HG03095 (cell line): ENCODE measurements at regions not wholly inside any gene's neighbourhood (a gene's known extent, or its start where the extent isn't known, plus 50 kb on each side); places are given as distances from the start of the nearest gene placed in this dataset.
"Not testable (repeated sequence)": the region's sequence is repeated elsewhere in the genome, so short reads cannot be mapped to it uniquely, and the experiment has no call there.

Experiments used
- ATAC-seq: cut with Tn5 transposase; IDR thresholded peaks from one replicate; pipeline ENCODE4 v1.9.1; 2021; ENCODE audit warnings: moderate library complexity; ENCODE audit not compliant: unreplicated experiment

DNA sequence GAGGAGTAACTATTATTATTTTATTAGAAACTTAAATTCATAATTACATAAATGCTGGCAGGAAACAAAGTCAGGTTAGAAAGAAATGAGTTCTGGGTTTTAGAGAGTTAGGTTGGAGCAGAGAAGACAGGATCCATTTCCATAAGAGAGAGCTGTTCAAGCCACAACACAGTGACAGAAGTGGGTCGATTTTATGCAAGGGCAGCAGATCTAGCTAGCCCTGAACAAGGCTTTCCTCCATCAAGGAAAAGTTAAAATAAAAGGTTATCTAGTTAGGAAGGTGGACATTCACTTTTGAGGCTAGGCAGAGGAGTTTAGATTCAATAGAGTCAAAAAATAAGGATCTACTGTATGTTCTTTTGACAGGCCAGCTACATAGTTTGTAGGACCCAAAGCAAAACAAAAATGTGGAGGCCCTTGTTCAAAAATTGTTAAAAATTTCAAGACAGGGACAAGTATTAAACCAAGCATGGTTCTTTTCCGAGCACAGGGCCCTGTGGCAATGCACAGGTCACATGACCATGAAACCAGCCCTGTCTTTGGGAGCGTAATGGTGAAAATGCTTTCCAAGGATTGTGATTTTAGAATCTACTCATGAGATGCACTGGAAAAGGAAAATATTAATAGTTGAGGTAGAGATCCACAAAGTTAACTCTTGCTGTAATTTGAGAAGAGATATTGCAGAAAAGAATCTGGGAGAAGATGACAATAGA is 91.2 kb upstream of the CREB1 start:
- no peak for ATAC-seq

DNA sequence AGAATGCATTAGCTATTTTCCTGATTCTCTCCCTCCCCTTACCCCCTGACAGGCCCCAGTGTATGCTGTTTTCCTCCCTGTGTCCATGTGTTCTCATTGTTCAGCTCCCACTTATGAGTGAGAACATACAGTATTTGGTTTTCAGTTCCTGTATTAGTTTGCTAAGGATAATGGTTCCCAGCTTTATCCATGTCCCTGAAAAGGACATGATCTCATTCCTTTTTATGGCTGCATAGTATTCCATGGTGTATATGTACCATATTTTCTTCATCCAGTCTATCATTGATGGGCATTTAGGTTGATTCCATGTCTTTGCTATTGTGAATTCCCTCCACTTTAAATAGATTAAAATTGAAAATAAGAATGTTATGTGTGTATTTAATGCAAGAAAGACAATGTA is 89.9 kb upstream of the CREB1 start:
- not testable (repeated sequence) for ATAC-seq

- no peak for ATAC-seq
Observed at GRCh38 chr2:207444756-207445155, 85.0 kb upstream of the CREB1 start.

GRCh38 chr2:207446653-207447052 is 83.1 kb upstream of the CREB1 start:
- no peak for ATAC-seq

DNA sequence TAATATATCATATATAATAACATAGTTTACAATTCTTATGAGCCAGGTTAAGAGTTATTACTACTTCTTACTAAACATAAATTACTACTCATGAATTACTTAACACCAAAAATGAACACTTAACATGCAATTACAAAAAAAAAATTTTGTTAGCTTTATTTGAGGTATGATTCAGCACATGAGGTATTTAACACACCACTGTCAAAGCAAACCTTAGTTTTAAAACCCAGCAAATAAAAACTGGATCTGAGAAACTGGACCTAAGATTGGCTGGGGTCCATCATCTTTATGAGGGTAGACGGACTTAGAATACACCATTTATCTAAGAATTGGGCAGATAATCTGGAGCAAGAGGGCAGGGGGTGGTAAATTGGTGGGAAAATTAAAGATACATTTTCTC is 81.8 kb upstream of the CREB1 start:
- no peak for ATAC-seq

- no peak for ATAC-seq
Observed at GRCh38 chr2:207449642-207450165, 80.1 kb upstream of the CREB1 start.

DNA sequence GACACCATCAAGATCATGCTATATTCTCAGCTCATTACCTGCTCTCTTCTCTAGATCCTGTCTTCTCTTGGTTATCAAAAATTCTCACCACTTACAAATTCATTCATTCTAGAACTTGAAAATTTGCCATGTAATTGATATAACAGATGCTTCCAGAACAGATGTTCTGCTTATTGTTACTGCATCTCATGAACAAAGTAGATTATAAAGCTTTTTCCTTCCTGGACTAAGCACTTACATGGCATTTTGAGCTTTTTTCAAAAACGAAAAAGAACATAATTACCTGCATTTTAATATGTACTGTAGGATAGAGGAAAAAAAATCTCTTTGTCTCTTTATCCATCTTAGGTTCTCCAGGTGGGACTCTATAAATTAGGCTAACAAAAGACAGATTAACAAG is 79.6 kb upstream of the CREB1 start:
- ATAC-seq = no peak

- no peak for ATAC-seq
Observed at GRCh38 chr2:207458582-207458981, 71.2 kb upstream of the CREB1 start.

DNA sequence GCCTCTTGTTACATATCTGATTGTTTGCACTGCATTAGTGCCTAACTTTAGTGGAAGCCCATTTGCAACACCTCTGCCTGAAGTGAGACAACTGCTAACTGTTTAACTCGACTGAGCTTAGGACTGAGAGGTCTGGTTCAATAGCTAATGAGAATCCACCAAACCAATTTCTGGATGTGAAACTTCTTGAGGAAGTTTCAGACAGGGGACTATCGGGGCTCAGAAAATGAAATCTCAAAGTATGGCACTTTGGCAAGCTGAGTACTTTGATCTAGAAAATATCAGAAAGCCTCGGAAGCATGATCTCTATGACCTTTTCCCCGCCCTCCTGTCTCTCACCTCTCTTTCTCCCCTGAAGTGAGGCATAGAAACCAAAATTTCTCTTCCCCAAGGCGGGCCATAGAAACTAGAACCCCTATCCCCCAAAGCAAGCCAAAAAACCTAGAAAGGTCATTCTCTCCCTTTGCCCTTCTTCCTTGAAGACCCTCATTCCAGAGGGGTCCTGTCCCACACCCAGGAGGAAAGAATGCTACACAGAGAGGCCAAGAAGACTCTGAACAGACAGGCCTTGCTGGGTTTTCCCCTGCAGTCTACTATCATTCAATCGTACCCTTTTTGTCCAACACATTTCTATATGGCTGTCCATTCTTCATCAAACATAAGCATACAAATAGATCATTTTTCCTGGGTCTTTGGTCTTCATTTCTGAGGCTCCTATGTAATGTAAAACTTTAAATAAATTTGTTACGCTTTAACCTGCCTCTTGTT is 69.6 kb upstream of the CREB1 start:
- peak; percentile 78 for ATAC-seq

DNA sequence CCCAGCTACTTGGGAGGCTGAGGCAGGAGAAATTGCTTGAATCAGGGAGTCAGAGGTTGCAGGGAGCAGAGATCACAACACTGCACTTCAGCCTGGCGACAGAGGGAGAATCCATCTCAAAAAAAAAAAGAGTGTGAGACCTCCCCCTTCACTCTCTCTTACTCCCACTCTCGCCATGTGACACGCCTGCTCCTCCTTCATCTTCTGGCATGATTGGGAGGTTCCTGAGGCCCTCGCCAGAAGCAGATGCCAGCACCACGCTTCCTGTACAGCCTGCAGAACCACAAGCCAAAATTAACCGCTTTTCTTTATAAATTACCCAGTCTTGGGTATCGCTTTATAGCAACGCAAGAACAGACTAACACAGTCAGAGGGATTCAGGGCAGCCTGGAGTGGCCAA is 66.3 kb upstream of the CREB1 start:
- ATAC-seq = no peak

DNA sequence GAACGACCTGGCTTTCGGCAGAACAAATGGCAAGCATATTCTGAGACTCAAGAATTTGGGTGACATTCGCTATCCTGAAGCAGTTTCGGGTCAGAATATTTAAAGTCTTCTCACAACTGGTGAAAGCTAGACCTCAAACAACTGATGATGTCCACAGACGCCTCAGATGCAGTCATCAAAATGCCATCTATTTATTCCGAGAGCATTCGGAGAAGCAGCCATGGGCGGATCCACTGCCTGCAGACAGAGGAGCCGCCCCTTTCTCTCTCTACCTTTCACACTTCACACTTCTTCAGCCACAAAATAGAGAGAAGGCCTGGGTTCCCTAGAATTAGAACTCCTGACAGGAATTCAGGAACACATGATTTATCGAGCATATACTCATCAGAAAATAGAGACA is 65.8 kb upstream of the CREB1 start:
- no peak for ATAC-seq

DNA sequence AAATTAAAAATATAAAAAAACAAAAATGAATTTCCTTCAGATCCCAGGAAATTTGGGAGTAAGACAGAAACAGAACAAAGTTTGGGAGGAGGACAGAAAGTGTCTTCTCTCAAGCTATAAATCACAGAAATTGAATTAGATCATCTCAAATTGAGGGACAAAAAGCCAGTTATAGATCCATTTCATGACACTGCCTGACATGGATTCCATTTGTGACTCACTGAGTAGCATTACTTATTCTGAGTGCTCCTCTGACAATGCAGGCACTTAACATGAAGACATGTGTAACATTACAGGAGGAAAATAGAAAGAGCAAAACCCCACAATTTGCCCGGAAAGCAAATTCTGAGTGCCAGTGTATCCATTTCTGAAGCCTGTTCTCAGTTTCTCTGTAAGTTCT is 63.9 kb upstream of the CREB1 start:
- no peak for ATAC-seq

DNA sequence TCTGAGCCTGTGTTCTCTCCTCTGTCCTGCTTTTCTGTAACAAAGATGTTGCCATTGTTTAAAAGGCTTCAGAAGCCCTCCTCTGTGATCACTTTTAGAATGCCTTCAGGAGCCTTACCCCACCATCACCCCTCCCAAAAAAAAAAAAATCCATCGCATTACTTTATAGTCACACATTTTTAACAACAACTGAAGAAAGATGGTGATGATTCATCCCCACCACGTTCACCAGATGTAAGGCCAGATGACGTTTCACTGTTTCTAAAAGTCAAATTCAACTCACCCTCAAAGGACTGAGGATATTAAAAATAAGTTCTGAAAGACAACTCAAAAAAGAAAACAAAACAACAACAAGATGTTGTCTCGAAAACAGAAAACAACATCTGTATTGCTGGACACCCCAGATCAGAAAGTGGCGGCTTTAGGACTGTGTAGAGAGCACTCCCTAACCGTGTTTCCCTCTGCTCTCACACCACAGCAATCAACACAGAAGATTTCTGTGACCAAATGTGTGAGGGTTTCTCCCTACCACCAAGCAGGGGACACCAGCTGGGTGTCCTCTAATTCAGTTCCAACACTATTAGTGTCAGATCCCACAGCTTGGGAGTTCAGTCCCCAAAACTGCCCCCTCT is 61.9 kb upstream of the CREB1 start:
- peak; percentile 89 for ATAC-seq

- no peak for ATAC-seq
Observed at GRCh38 chr2:207468488-207468887, 61.3 kb upstream of the CREB1 start.

- ATAC-seq = no peak
Observed at GRCh38 chr2:207469451-207469850, 60.3 kb upstream of the CREB1 start.

DNA sequence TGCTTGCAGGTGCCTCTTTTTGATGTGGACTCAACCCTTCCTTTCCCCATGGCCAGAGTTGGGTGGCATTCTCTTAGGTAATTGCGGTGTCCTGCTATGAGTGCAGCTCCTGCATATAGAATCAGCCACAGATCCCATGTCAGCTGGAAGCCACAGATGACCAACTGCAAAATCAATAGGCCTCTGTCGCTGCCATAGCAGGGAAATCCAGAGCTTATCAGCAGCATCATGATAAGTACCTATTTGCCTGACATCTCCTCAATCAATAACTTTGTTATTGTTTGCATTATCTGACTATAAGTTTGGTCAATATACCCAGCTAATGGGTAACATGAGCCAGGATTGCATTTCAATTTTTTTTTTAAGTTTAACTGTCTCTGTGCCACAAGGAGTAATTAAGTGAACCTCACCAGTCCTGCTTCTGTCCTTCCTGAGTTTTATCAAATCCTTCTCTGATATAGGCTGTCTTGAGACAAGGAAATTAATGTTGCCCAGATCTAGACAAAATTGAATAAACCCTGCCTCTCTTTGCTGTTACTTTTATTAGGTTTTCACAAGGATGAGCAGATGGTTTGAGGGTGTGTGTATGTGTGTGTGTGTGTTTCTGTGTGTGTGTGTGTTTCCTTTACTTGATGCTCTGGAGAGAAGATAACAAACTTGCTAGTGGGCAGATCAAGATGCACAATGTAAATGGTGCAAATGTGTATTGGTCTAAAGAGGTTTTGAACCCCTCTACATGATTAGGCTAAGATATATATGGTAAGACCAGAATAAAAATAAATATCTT is 59.6 kb upstream of the CREB1 start:
- no peak for ATAC-seq

- no peak for ATAC-seq
Observed at GRCh38 chr2:207471261-207471660, 58.5 kb upstream of the CREB1 start.

DNA sequence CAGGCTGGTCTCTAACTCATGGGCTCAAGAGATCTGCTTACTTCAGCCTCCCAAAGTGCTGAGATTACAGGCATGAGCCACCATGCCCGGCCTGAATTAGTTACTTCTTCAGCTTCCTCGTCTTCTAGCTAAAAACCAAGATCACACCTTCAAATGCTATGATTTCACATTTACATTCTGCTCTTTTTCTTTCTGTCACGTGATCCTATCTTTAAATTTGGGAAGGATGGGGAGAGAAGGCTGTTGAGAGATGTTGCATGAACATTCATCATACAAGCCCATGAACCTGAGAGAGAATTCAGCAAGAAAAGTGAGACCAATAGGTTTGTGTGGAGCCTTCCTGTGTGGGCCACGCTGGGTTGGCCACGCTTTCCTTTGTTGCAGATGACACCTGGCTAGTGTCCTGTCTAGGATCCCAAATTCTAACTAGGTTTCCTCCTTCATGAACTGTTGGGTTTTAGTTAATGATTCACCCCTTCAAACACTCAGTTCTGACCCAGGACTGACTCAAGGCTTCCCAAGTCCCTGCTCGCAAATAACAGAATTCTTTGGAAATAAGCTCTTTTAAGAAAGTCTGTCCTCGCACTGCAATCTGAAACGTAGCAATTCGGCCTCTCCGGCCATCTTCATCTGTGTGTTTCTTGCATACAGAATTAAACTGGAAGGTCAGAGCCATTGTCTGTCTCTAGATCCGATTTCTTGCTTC is 57.3 kb upstream of the CREB1 start:
- ATAC-seq = no peak

GRCh38 chr2:207473049-207473930 is 56.5 kb upstream of the CREB1 start:
- peak; percentile 70 for ATAC-seq

DNA sequence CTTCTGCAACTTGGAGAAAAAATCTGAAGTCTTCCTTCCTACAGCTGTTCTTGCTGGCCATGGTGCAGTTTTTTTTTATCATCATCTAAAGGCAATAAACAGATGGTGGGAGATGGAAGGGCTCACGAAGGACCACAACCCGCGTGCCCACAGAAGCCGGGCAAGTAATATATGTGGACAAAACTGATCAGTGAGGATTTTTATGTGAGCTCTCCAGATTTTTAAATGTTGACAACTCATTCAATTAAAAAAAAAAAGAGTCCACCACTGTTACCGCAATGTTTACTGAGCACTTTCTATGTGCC is 55.9 kb upstream of the CREB1 start:
- ATAC-seq = no peak
